ENCODE measurements at regions not wholly inside any gene's neighbourhood (a gene's known extent, or its start where the extent isn't known, plus 50 kb on each side); places are given as distances from the start of the nearest gene placed in this dataset.

DNA sequence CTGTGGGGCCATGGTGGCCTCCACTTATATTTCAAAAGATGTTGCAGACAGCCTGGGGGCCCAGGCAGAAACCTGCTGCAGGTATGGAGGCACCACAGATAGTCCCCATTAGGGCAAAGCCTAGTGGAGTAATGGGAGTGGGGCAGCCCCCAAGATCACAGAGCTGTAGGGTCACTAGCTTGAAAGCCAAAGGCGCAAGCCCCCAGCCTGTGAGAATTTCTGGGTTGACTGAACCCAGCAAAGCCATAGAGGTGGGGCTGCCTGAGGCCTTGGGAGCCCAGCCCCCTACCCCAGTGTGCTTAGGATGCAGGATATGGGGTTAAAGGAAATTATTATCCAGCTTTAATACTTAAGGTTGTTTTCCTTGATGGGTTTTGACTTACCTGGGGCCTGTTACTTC is 165.3 kb upstream of the FBN2 start:
- H3K36me3 Mint-ChIP-seq (ENCODE audit: low read depth, unreplicated experiment) = no peaks in the 10 kb centered on the region
- no peaks in the 10 kb centered on the region for H3K9me3 Mint-ChIP-seq (ENCODE audit: unreplicated experiment)
- no peak for DNase-seq (ENCODE audit: low spot score)
- TF ChIP-seq, protein P1, sequence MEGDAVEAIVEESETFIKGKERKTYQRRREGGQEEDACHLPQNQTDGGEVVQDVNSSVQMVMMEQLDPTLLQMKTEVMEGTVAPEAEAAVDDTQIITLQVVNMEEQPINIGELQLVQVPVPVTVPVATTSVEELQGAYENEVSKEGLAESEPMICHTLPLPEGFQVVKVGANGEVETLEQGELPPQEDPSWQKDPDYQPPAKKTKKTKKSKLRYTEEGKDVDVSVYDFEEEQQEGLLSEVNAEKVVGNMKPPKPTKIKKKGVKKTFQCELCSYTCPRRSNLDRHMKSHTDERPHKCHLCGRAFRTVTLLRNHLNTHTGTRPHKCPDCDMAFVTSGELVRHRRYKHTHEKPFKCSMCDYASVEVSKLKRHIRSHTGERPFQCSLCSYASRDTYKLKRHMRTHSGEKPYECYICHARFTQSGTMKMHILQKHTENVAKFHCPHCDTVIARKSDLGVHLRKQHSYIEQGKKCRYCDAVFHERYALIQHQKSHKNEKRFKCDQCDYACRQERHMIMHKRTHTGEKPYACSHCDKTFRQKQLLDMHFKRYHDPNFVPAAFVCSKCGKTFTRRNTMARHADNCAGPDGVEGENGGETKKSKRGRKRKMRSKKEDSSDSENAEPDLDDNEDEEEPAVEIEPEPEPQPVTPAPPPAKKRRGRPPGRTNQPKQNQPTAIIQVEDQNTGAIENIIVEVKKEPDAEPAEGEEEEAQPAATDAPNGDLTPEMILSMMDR (IDR thresholded peaks at IDR 0.05; ENCODE audit: unreplicated experiment) = no peak
- no peaks in the 10 kb centered on the region for H3K27me3 Mint-ChIP-seq (ENCODE audit: unreplicated experiment)
- H3K27ac Mint-ChIP-seq (ENCODE audit: unreplicated experiment) = no peak overlapping the region
- no peak overlapping the region for H3K4me3 Mint-ChIP-seq (ENCODE audit: unreplicated experiment)
- no peaks in the 10 kb centered on the region for H3K4me1 Mint-ChIP-seq (ENCODE audit: unreplicated experiment)

DNA sequence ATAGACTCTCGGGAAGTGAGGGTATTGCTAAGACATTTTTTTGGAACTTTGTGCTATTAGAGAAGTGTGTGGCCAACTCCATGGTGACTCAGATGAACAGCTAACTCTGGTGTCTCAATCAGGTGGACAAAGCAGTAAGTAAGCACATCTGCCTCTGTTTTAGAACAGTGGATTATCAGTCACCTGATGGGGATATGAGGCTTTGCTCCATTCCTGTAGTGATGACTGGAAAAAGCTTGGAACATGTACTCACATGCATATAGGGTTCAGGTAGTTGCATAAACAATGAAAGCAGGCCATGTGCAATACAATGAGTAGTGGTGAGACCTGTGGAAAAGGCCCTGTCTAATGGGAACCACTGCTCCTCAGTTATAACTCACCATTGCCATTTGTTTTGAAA is 168.2 kb upstream of the FBN2 start:
- no peaks in the 10 kb centered on the region for H3K27me3 Mint-ChIP-seq (ENCODE audit: unreplicated experiment)
- H3K27ac Mint-ChIP-seq (ENCODE audit: unreplicated experiment) = no peak overlapping the region
- H3K4me1 Mint-ChIP-seq (ENCODE audit: unreplicated experiment) = no peaks in the 10 kb centered on the region

DNA sequence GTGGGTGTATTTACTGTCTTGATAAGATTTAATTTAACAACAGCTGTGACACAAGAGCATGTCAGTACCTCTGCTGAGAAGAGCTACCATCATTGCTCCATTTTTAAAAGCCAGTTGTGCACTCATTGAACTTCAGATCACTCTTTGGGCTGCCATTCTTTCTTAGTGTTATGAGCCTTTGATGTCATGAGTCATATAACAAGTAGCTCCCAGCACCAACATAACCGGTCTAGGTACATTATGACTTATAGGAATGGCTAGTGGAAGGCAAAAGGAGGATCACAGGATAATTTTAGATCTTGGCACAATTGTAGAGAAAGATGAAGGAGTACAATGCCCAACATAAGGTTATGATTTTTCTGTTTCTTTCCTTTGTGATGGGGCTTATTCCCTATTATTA is 170.8 kb upstream of the FBN2 start:
- H3K9me3 Mint-ChIP-seq (ENCODE audit: unreplicated experiment) = no peaks in the 10 kb centered on the region
- no peaks in the 10 kb centered on the region for H3K4me1 Mint-ChIP-seq (ENCODE audit: unreplicated experiment)
- H3K27me3 Mint-ChIP-seq (ENCODE audit: unreplicated experiment) = no peaks in the 10 kb centered on the region
- DNase-seq (ENCODE audit: low spot score) = no peak
- TF ChIP-seq, protein P1 (IDR thresholded peaks at IDR 0.05; ENCODE audit: unreplicated experiment) = no peak
- no peak overlapping the region for H3K27ac Mint-ChIP-seq (ENCODE audit: unreplicated experiment)
- H3K36me3 Mint-ChIP-seq (ENCODE audit: low read depth, unreplicated experiment) = no peaks in the 10 kb centered on the region
- H3K4me3 Mint-ChIP-seq (ENCODE audit: unreplicated experiment) = no peak overlapping the region

More for the DNA sequence above, 168.2 kb upstream of the FBN2 start:
- Mint-ChIP-seq H3K4me3 (ENCODE audit: unreplicated experiment) (no peak overlapping the region), H3K9me3 (ENCODE audit: unreplicated experiment) (no peaks in the 10 kb centered on the region), H3K36me3 (ENCODE audit: low read depth, unreplicated experiment) (no peaks in the 10 kb centered on the region)
- TF ChIP-seq, protein P1 (IDR thresholded peaks at IDR 0.05; ENCODE audit: unreplicated experiment) = no peak
- DNase-seq (ENCODE audit: low spot score) = no peak

DNA sequence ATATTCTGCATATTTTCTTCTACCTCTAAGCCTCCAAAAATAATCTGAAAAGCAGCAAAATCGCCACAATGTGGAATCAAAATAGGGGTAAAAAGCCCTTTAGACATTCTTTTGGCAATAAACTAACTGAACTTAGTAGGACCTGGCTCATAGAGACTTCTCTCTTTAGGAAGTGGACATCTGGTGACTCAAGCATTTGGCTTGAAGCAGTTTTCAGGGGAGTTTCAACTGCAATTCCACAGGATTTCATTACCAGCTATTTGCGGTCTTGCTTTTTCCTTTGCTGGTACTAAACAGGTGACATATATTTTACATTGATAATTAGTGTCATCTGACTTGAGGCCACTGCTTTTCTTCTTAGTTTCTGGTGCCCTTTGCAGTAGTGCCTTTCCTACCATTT is 173.2 kb upstream of the FBN2 start:
- TF ChIP-seq, protein P1 (IDR thresholded peaks at IDR 0.05; ENCODE audit: unreplicated experiment) = no peak
- Mint-ChIP-seq H3K4me3 (ENCODE audit: unreplicated experiment) (no peak overlapping the region), H3K27me3 (ENCODE audit: unreplicated experiment) (no peaks in the 10 kb centered on the region), H3K27ac (ENCODE audit: unreplicated experiment) (no peak overlapping the region), H3K36me3 (ENCODE audit: low read depth, unreplicated experiment) (no peaks in the 10 kb centered on the region), H3K4me1 (ENCODE audit: unreplicated experiment) (no peaks in the 10 kb centered on the region), H3K9me3 (ENCODE audit: unreplicated experiment) (no peaks in the 10 kb centered on the region)
- DNase-seq (ENCODE audit: low spot score) = no peak

DNA sequence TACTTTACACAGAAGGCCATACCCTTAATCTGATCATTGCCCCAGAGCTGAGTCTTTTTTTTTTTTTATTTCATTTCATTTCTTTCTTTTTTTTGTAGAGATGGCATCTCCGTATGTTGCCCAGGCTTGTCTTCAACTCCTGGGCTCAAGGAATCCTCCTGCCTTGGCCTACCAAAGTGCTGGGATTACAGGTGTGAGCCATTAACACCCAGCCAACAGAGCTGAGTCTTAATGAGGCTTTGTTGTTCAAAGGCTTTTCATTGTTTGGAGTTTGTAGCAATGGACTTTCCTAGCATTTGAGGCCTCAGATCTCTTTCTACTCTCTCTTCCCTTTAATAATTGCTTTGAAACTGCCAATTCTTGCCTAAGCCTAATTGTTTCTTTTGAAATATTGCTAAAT is 176.5 kb upstream of the FBN2 start:
- Mint-ChIP-seq H3K4me1 (ENCODE audit: unreplicated experiment) (no peaks in the 10 kb centered on the region), H3K9me3 (ENCODE audit: unreplicated experiment) (no peaks in the 10 kb centered on the region), H3K27ac (ENCODE audit: unreplicated experiment) (no peak overlapping the region), H3K36me3 (ENCODE audit: low read depth, unreplicated experiment) (no peaks in the 10 kb centered on the region), H3K4me3 (ENCODE audit: unreplicated experiment) (no peak overlapping the region), H3K27me3 (ENCODE audit: unreplicated experiment) (no peaks in the 10 kb centered on the region)
- TF ChIP-seq, protein P1 (IDR thresholded peaks at IDR 0.05; ENCODE audit: unreplicated experiment) = no peak
- DNase-seq (ENCODE audit: low spot score) = no peak
